ENCODE measurements at regions not wholly inside any gene's neighbourhood (a gene's known extent, or its start where the extent isn't known, plus 50 kb on each side); places are given as distances from the start of the nearest gene placed in this dataset.
"Not testable (repeated sequence)": the region's sequence is repeated elsewhere in the genome, so short reads cannot be mapped to it uniquely, and the experiment has no call there.

GRCh38 chr3:5383486-5384263, 196.2 kb downstream of the EDEM1 start:
- POLR2A ChIA-PET, H3K36me3 Mint-ChIP-seq: not testable (repeated sequence)

GRCh38 chr3:5384557-5385236, 197.2 kb downstream of the EDEM1 start:
- Mint-ChIP-seq H3K36me3 (peaks cover 0 to 5% (median 0%) of the 10 kb centered on the region in 3 donors), H3K27ac (no peak overlapping the region), H3K9me3 (peaks cover 0 to 28% (median 9%) of the 10 kb centered on the region in 9 donors), H3K27me3 (peaks cover 0 to 6% (median 1%) of the 10 kb centered on the region in 5 donors), H3K4me3 (no peak overlapping the region), H3K4me1 (peaks cover 0 to 4% (median 0%) of the 10 kb centered on the region in 4 donors)
- DNase-seq (no peak), ATAC-seq (no peak)
- POLR2A ChIA-PET: no interaction called here

More at GRCh38 chr3:5383486-5384263, 196.2 kb downstream of the EDEM1 start:
- DNase-seq, ATAC-seq, H3K4me3 Mint-ChIP-seq, H3K4me1 Mint-ChIP-seq, H3K27ac Mint-ChIP-seq, H3K27me3 Mint-ChIP-seq: not testable (repeated sequence)
- H3K9me3 Mint-ChIP-seq: peaks cover 0 to 37% (median 9%) of the 10 kb centered on the region in 9 donors

GRCh38 chr3:5388091-5388490, 200.6 kb downstream of the EDEM1 start:
- peaks cover 3 to 18% (median 7%) of the 10 kb centered on the region in 5 donors for H3K27me3 Mint-ChIP-seq
- H3K9me3 Mint-ChIP-seq: peaks cover 0 to 4% (median 0%) of the 10 kb centered on the region in 9 donors
- H3K4me3 Mint-ChIP-seq: no peak overlapping the region
- H3K36me3 Mint-ChIP-seq: peaks cover 0 to under 1% (median 0%) of the 10 kb centered on the region in 3 donors
- POLR2A ChIA-PET: no interaction called here
- no peak for ATAC-seq
- H3K4me1 Mint-ChIP-seq: peaks cover 0 to 23% (median 3%) of the 10 kb centered on the region in 4 donors
- no peak overlapping the region for H3K27ac Mint-ChIP-seq
- DNase-seq: no peak

GRCh38 chr3:5389057-5389456, 201.6 kb downstream of the EDEM1 start:
- Mint-ChIP-seq H3K36me3 (no peaks in the 10 kb centered on the region), H3K4me1 (peaks cover 0 to 23% (median 3%) of the 10 kb centered on the region in 4 donors), H3K27ac (no peak overlapping the region), H3K4me3 (no peak overlapping the region), H3K27me3 (peaks cover 3 to 18% (median 7%) of the 10 kb centered on the region in 5 donors), H3K9me3 (peaks cover 0 to 3% (median 0%) of the 10 kb centered on the region in 9 donors)
- DNase-seq: no peak
- POLR2A ChIA-PET: interaction anchor here (0.7 kb wide), 1 partner anchor 11 kb away, joined by 8 read pairs; no protein-coding TSS in a partner anchor
- no peak for ATAC-seq

GRCh38 chr3:5390221-5390620, 202.7 kb downstream of the EDEM1 start:
- H3K36me3 Mint-ChIP-seq: no peaks in the 10 kb centered on the region
- POLR2A ChIA-PET: no interaction called here
- peaks cover 0 to 23% (median 3%) of the 10 kb centered on the region in 4 donors for H3K4me1 Mint-ChIP-seq
- peak overlapping the region in 1 of 10 donors; percentile 13 for H3K4me3 Mint-ChIP-seq
- ATAC-seq (no peak), DNase-seq (no peak)
- H3K27me3 Mint-ChIP-seq: peaks cover 2 to 18% (median 7%) of the 10 kb centered on the region in 5 donors
- H3K27ac Mint-ChIP-seq: no peak overlapping the region
- H3K9me3 Mint-ChIP-seq: peaks cover 0 to 3% (median 0%) of the 10 kb centered on the region in 9 donors

GRCh38 chr3:5390936-5391625, 203.6 kb downstream of the EDEM1 start:
- DNase-seq: no peak
- Mint-ChIP-seq H3K36me3 (no peaks in the 10 kb centered on the region), H3K4me1 (peaks cover 0 to 23% (median 3%) of the 10 kb centered on the region in 4 donors), H3K27ac (peak overlapping the region in 1 of 10 donors; percentile 30), H3K27me3 (peaks cover 0 to 18% (median 3%) of the 10 kb centered on the region in 5 donors), H3K9me3 (peaks cover 0 to 3% (median 0%) of the 10 kb centered on the region in 9 donors), H3K4me3 (no peak overlapping the region)
- POLR2A ChIA-PET: no interaction called here
- ATAC-seq: no peak

GRCh38 chr3:5401002-5401401, 213.5 kb downstream of the EDEM1 start:
- Mint-ChIP-seq H3K9me3 (peaks cover 0 to 2% (median 0%) of the 10 kb centered on the region in 9 donors), H3K36me3 (no peaks in the 10 kb centered on the region), H3K27ac (no peak overlapping the region), H3K4me3 (no peak overlapping the region), H3K4me1 (no peaks in the 10 kb centered on the region), H3K27me3 (peaks cover 2 to 47% (median 15%) of the 10 kb centered on the region in 5 donors)
- DNase-seq: no peak
- POLR2A ChIA-PET: no interaction called here
- ATAC-seq: no peak

GRCh38 chr3:5404718-5405117, 217.2 kb downstream of the EDEM1 start:
- POLR2A ChIA-PET: no interaction called here
- Mint-ChIP-seq H3K27ac (no peak overlapping the region), H3K9me3 (no peaks in the 10 kb centered on the region), H3K36me3 (no peaks in the 10 kb centered on the region), H3K4me1 (no peaks in the 10 kb centered on the region), H3K4me3 (no peak overlapping the region), H3K27me3 (peaks cover 0 to 57% (median 8%) of the 10 kb centered on the region in 5 donors)
- ATAC-seq (no peak), DNase-seq (no peak)

- Mint-ChIP-seq H3K9me3 (peaks cover 0 to 27% (median 15%) of the 10 kb centered on the region in 9 donors), H3K4me3 (no peak overlapping the region), H3K36me3 (peaks cover 0 to 7% (median 5%) of the 10 kb centered on the region in 3 donors), H3K27me3 (peaks cover 0 to 38% (median 13%) of the 10 kb centered on the region in 5 donors), H3K4me1 (no peaks in the 10 kb centered on the region), H3K27ac (no peak overlapping the region)
- DNase-seq: no peak
- POLR2A ChIA-PET: no interaction called here
- ATAC-seq: no peak
These were observed 224.3 kb downstream of the EDEM1 start for GRCh38 chr3:5411786-5412185.

GRCh38 chr3:5423076-5423475, 235.6 kb downstream of the EDEM1 start:
- Mint-ChIP-seq H3K4me3 (no peak overlapping the region), H3K9me3 (peaks cover 0 to 1% (median 0%) of the 10 kb centered on the region in 9 donors), H3K4me1 (peaks cover 4 to 12% (median 8%) of the 10 kb centered on the region in 4 donors), H3K27me3 (peaks cover 0 to 17% (median 6%) of the 10 kb centered on the region in 5 donors), H3K27ac (no peak overlapping the region), H3K36me3 (no peaks in the 10 kb centered on the region)
- no peak for ATAC-seq
- DNase-seq: no peak
- POLR2A ChIA-PET: no interaction called here

- no peak for ATAC-seq
- H3K4me1 Mint-ChIP-seq: peaks cover 4 to 13% (median 9%) of the 10 kb centered on the region in 4 donors
- peaks cover 0 to 17% (median 5%) of the 10 kb centered on the region in 5 donors for H3K27me3 Mint-ChIP-seq
- H3K9me3 Mint-ChIP-seq: no peaks in the 10 kb centered on the region
- DNase-seq: no peak
- H3K36me3 Mint-ChIP-seq: no peaks in the 10 kb centered on the region
- no peak overlapping the region for H3K27ac Mint-ChIP-seq
- peak overlapping the region in 1 of 10 donors; percentile 18 for H3K4me3 Mint-ChIP-seq
- POLR2A ChIA-PET: no interaction called here
These were observed 236.0 kb downstream of the EDEM1 start for GRCh38 chr3:5423523-5423922.

GRCh38 chr3:5425371-5425770, 237.9 kb downstream of the EDEM1 start:
- Mint-ChIP-seq H3K27ac (no peak overlapping the region), H3K4me3 (no peak overlapping the region), H3K36me3 (no peaks in the 10 kb centered on the region), H3K9me3 (no peaks in the 10 kb centered on the region), H3K27me3 (peaks cover 0 to 21% (median 8%) of the 10 kb centered on the region in 5 donors), H3K4me1 (peaks cover 4 to 22% (median 9%) of the 10 kb centered on the region in 4 donors)
- POLR2A ChIA-PET: no interaction called here
- ATAC-seq: no peak
- no peak for DNase-seq

Measured in naive thymus-derived CD8-positive, alpha-beta T cell (primary cell).